Dendritic cell treated with granulocyte-macrophage colony-stimulating factor and Interleukin-4, amounts not matched to agents 40 ng/mL and 50 ng/mL, for 4 days (primary cell): ENCODE measurements at regions not wholly inside any gene's neighbourhood (a gene's known extent, or its start where the extent isn't known, plus 50 kb on each side); places are given as distances from the start of the nearest gene placed in this dataset.
"Not testable (repeated sequence)": the region's sequence is repeated elsewhere in the genome, so short reads cannot be mapped to it uniquely, and the experiment has no call there.

Experiments
- H3K27ac Mint-ChIP-seq: one replicate; pipeline ENCODE4 v1.8.0; 2022; ENCODE audit warnings: mild to moderate bottlenecking, mixed read lengths
- H3K27me3 Mint-ChIP-seq: one replicate; pipeline ENCODE4 v1.8.0; 2022; ENCODE audit warnings: mild to moderate bottlenecking, mixed read lengths
- H3K36me3 Mint-ChIP-seq: one replicate; pipeline ENCODE4 v1.8.0; 2022; ENCODE audit warnings: low read depth, mixed read lengths
- H3K4me1 Mint-ChIP-seq: one replicate; pipeline ENCODE4 v1.8.0; 2022; ENCODE audit warnings: low read depth, mixed read lengths
- H3K4me3 Mint-ChIP-seq: one replicate; pipeline ENCODE4 v1.8.0; 2022; ENCODE audit warnings: mild to moderate bottlenecking, moderate library complexity, mixed read lengths
- H3K9me3 Mint-ChIP-seq: one replicate; pipeline ENCODE4 v1.8.0; 2022; ENCODE audit warnings: mixed read lengths
- intact Hi-C: fragments of 100-400 bp; cut with micrococcal nuclease; formaldehyde crosslinking; loops from one replicate; pipeline ENCODE4 v1.15.0; 2022

- intact Hi-C loops, H3K4me3 Mint-ChIP-seq, H3K27me3 Mint-ChIP-seq, H3K27ac Mint-ChIP-seq, H3K4me1 Mint-ChIP-seq, H3K36me3 Mint-ChIP-seq: not testable (repeated sequence)
- peaks cover 80% of the 10 kb centered on the region for H3K9me3 Mint-ChIP-seq
Measured at GRCh38 chr9:61672107-61672541, 482.3 kb downstream of the SPATA31A7 start.

DNA sequence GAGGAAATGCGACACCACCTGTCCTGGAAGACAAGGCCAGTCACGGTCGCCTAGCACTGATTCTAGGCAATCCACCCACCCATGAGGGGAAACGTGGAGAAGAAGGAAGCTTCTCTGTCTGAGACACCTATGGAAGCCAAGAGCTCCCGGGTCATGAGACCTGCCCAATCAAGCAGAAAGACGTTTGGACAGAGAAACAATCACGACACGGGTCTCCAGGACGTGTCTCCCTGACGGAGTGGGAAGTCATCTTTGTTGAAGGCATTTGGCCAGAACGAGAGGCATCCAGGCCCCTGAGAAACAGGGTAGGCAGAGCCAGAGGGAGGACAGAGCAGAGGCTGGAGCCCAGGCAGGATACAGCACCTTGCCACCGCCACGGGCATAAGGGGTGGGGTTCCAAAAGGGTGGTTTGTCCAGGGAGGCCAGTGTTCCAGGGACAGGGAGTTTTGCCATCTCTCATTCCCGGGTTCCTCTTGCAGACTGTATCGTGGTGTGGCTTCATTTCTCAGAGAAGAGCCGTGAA, 482.9 kb downstream of the SPATA31A7 start:
- intact Hi-C loops, H3K4me1 Mint-ChIP-seq, H3K27me3 Mint-ChIP-seq, H3K27ac Mint-ChIP-seq, H3K4me3 Mint-ChIP-seq, H3K36me3 Mint-ChIP-seq: not testable (repeated sequence)
- H3K9me3 Mint-ChIP-seq, result peaks cover 74% of the 10 kb centered on the region

- Mint-ChIP-seq H3K4me3 (no peak overlapping the region), H3K9me3 (peaks cover 73% of the 10 kb centered on the region), H3K27ac (no peak overlapping the region), H3K4me1 (no peaks in the 10 kb centered on the region), H3K36me3 (no peaks in the 10 kb centered on the region), H3K27me3 (no peaks in the 10 kb centered on the region)
- intact Hi-C loops, result no loop called here
Measured at GRCh38 chr9:61673247-61673646, 483.4 kb downstream of the SPATA31A7 start.

GRCh38 chr9:61673664-61674381, 484.0 kb downstream of the SPATA31A7 start:
- Mint-ChIP-seq H3K27me3 (no peaks in the 10 kb centered on the region), H3K9me3 (peaks cover 68% of the 10 kb centered on the region)
- intact Hi-C loops, result no loop called here

DNA sequence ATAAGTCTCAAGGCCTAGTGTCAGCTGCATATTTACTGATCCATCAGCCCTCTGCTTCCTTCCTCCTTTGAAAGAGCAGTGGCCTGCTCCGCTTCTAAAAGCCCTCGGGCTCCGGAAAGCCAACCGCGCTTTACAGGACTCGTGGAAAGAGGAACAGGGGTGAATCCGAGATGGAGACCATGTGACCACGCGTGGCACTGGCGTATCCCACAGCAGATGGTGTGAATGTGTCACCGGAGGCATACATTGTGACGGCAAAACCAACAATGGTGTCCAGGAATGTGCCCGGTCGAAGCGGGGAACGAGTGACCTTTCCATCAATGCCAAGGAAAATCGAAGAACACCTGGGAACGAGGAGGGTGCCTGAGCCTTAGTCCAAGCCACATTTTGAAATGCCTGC, 484.6 kb downstream of the SPATA31A7 start:
- Mint-ChIP-seq H3K27ac (no peak overlapping the region), H3K4me1 (no peaks in the 10 kb centered on the region), H3K9me3 (peaks cover 65% of the 10 kb centered on the region), H3K4me3 (no peak overlapping the region), H3K27me3 (no peaks in the 10 kb centered on the region), H3K36me3 (no peaks in the 10 kb centered on the region)
- intact Hi-C loops, result no loop called here

More at GRCh38 chr9:61673664-61674381, 484.0 kb downstream of the SPATA31A7 start:
- no peak overlapping the region for H3K27ac Mint-ChIP-seq
- H3K4me1 Mint-ChIP-seq, result no peaks in the 10 kb centered on the region
- no peak overlapping the region for H3K4me3 Mint-ChIP-seq
- no peaks in the 10 kb centered on the region for H3K36me3 Mint-ChIP-seq

- Mint-ChIP-seq H3K27ac (no peak overlapping the region), H3K4me1 (no peaks in the 10 kb centered on the region), H3K27me3 (no peaks in the 10 kb centered on the region), H3K9me3 (peaks cover 65% of the 10 kb centered on the region), H3K36me3 (no peaks in the 10 kb centered on the region), H3K4me3 (no peak overlapping the region)
- intact Hi-C loops, result no loop called here
Measured at GRCh38 chr9:61674882-61675281, 485.0 kb downstream of the SPATA31A7 start.
